H9 (cell line): ENCODE measurements at regions not wholly inside any gene's neighbourhood (a gene's known extent, or its start where the extent isn't known, plus 50 kb on each side); places are given as distances from the start of the nearest gene placed in this dataset.

Experiments
- DNase-seq: peaks from one replicate; pipeline ENCODE4 v3.0.0-alpha.2; 2017
- H2AFZ ChIP-seq: one replicate; pipeline ENCODE4 v1.6.1; 2013; ENCODE audit warnings: mild to moderate bottlenecking, low read length, control low read depth, moderate library complexity
- H2AK5ac ChIP-seq: 2 replicates; pipeline ENCODE4 v1.6.1; 2013; ENCODE audit warnings: low read length, control low read depth, mixed read lengths; ENCODE audit not compliant: insufficient read length
- H2BK120ac ChIP-seq: one replicate; pipeline ENCODE4 v1.6.1; 2013; ENCODE audit warnings: low read depth, mild to moderate bottlenecking, low read length, control low read depth, inconsistent platforms; ENCODE audit not compliant: poor library complexity, severe bottlenecking
- H2BK12ac ChIP-seq: 2 replicates; pipeline ENCODE4 v1.6.1; 2013; ENCODE audit warnings: low read length, control low read depth, mixed read lengths, low read depth; ENCODE audit not compliant: insufficient read length
- H2BK15ac ChIP-seq: 2 replicates; pipeline ENCODE4 v1.6.1; 2013; ENCODE audit warnings: low read depth, low read length, control low read depth
- H2BK20ac ChIP-seq: one replicate; pipeline ENCODE4 v1.6.1; 2013; ENCODE audit warnings: low read depth, mild to moderate bottlenecking, low read length, control low read depth, inconsistent platforms; ENCODE audit not compliant: poor library complexity, severe bottlenecking
- H2BK5ac ChIP-seq: 2 replicates; pipeline ENCODE4 v1.6.1; 2013; ENCODE audit warnings: low read length, control low read depth, mixed read lengths; ENCODE audit not compliant: insufficient read length
- H3K14ac ChIP-seq: 2 replicates; pipeline ENCODE4 v1.6.1; 2013; ENCODE audit warnings: low read length, control low read depth; ENCODE audit not compliant: insufficient read depth
- H3K18ac ChIP-seq: 2 replicates; pipeline ENCODE4 v1.6.1; 2013; ENCODE audit warnings: low read depth, mild to moderate bottlenecking, mixed read lengths, low read length, control low read depth; ENCODE audit not compliant: insufficient read length
- H3K23ac ChIP-seq: 2 replicates; pipeline ENCODE4 v1.6.1; 2013; ENCODE audit warnings: low read length, control low read depth, mixed read lengths, low read depth; ENCODE audit not compliant: insufficient read length
- H3K23me2 ChIP-seq: 2 replicates; pipeline ENCODE4 v1.6.1; 2013; ENCODE audit warnings: low read depth, mild to moderate bottlenecking, mixed read lengths, low read length, control low read depth; ENCODE audit not compliant: insufficient read length, poor library complexity, severe bottlenecking
- H3K27ac ChIP-seq: 2 replicates; pipeline ENCODE4 v1.5.1; 2013; ENCODE audit warnings: low read length, control low read depth, mixed read lengths, low read depth; ENCODE audit not compliant: insufficient read length
- H3K27me3 ChIP-seq: 2 replicates; pipeline ENCODE4 v1.6.1; 2013; ENCODE audit warnings: low read length, control low read depth, inconsistent platforms; ENCODE audit not compliant: insufficient read depth
- H3K4ac ChIP-seq: 2 replicates; pipeline ENCODE4 v1.6.1; 2013; ENCODE audit warnings: low read depth, mild to moderate bottlenecking, control low read depth, inconsistent platforms, low read length, moderate library complexity
- H3K4me1 ChIP-seq: 2 replicates; pipeline ENCODE4 v1.6.1; 2013; ENCODE audit warnings: low read length, control low read depth, inconsistent platforms; ENCODE audit not compliant: insufficient read depth
- H3K4me2 ChIP-seq: 2 replicates; pipeline ENCODE4 v1.6.1; 2013; ENCODE audit warnings: low read length, control low read depth, mixed read lengths; ENCODE audit not compliant: insufficient read length, insufficient read depth
- H3K56ac ChIP-seq: 2 replicates; pipeline ENCODE4 v1.6.1; 2013; ENCODE audit warnings: low read depth, mild to moderate bottlenecking, mixed read lengths, low read length, control low read depth; ENCODE audit not compliant: insufficient read length
- H3K79me1 ChIP-seq: 2 replicates; pipeline ENCODE4 v1.6.1; 2013; ENCODE audit warnings: low read depth, mild to moderate bottlenecking, moderate library complexity, low read length, control low read depth, inconsistent platforms; ENCODE audit not compliant: insufficient read depth, poor library complexity, severe bottlenecking
- H3K79me2 ChIP-seq: 2 replicates; pipeline ENCODE4 v1.6.1; 2013; ENCODE audit warnings: low read length, control low read depth, inconsistent platforms; ENCODE audit not compliant: insufficient read depth
- H3K9ac ChIP-seq: 2 replicates; pipeline ENCODE4 v1.6.1; 2013; ENCODE audit warnings: low read length, control low read depth, mixed read lengths; ENCODE audit not compliant: insufficient read length; ENCODE audit errors: extremely low read depth
- H3K9me3 ChIP-seq: one replicate; pipeline ENCODE4 v1.6.1; 2013; ENCODE audit warnings: low read depth, low read length, inconsistent platforms; ENCODE audit not compliant: control insufficient read depth
- H3T11ph ChIP-seq: one replicate; pipeline ENCODE4 v1.6.1; 2013; ENCODE audit warnings: mild to moderate bottlenecking, low read length, control low read depth, inconsistent platforms
- H4K20me1 ChIP-seq: one replicate; pipeline ENCODE4 v1.6.1; 2013; ENCODE audit not compliant: control insufficient read depth, insufficient read length, insufficient read depth
- H4K5ac ChIP-seq: 2 replicates; pipeline ENCODE4 v1.6.1; 2013; ENCODE audit warnings: low read depth, mild to moderate bottlenecking, mixed read lengths, low read length, control low read depth; ENCODE audit not compliant: insufficient read length
- H4K8ac ChIP-seq: replicated peaks from 2 replicates; pipeline ENCODE4 v1.6.1; 2013; ENCODE audit warnings: low read length, control low read depth, mixed read lengths, low read depth; ENCODE audit not compliant: insufficient read length
- H4K91ac ChIP-seq: 2 replicates; pipeline ENCODE4 v1.6.1; 2013; ENCODE audit warnings: low read depth, mild to moderate bottlenecking, moderate library complexity, mixed read lengths, low read length, control low read depth; ENCODE audit not compliant: insufficient read length
- H3K27ac Mint-ChIP-seq, 3 experiments: 2 replicates in 2 of 3; 3 replicates in 1 of 3; pipeline ENCODE4 v1.8.0; 2020 to 2021; ENCODE audit warnings: mixed read lengths in 3 of 3, mild to moderate bottlenecking in 1 of 3, moderate library complexity in 1 of 3
- H3K27me3 Mint-ChIP-seq: 2 replicates; pipeline ENCODE4 v1.8.0; 2021; ENCODE audit warnings: low read depth, mild to moderate bottlenecking, moderate library complexity, mixed read lengths
- H3K36me3 Mint-ChIP-seq, 3 experiments: 2 replicates in 2 of 3; 3 replicates in 1 of 3; pipeline ENCODE4 v1.8.0; 2020 to 2021; ENCODE audit warnings: low read depth in 3 of 3, mixed read lengths in 3 of 3; ENCODE audit not compliant: insufficient read depth in 1 of 3
- H3K4me1 Mint-ChIP-seq, 2 experiments: 2 replicates each; pipeline ENCODE4 v1.8.0; 2020; ENCODE audit warnings: mixed read lengths in 2 of 2
- H3K4me3 Mint-ChIP-seq, 2 experiments: 2 replicates in 1 of 2; 3 replicates in 1 of 2; pipeline ENCODE4 v1.8.0; 2020 to 2021; ENCODE audit warnings: mild to moderate bottlenecking in 2 of 2, mixed read lengths in 2 of 2, moderate library complexity in 1 of 2
- H3K9me3 Mint-ChIP-seq, 2 experiments: 2 replicates in 1 of 2; 3 replicates in 1 of 2; pipeline ENCODE4 v1.8.0; 2020; ENCODE audit warnings: mild to moderate bottlenecking in 2 of 2, mixed read lengths in 2 of 2, moderate library complexity in 1 of 2
- CTCF ChIP-seq: fragments of 200-600 bp; sonication (generic); conservative IDR thresholded peaks from 3 replicates; pipeline ENCODE4 v1.8.0; 2021; ENCODE audit warnings: antibody characterized with exemption, mild to moderate bottlenecking
- WGBS: extraction: QIAGEN DNeasy Blood & Tissue Kit; methylation state at CpG from one replicate; pipeline ENCODE4 v1.1.7; 2013; ENCODE audit warnings: missing lambda C conversion rate, low lambda C conversion rate, mixed read lengths; ENCODE audit not compliant: insufficient read length; ENCODE audit errors: extremely low coverage; 5-methylcytosine and 5-hydroxymethylcytosine counted together

GRCh38 chr1:79629414-79629813, 622.9 kb upstream of the ADGRL4 start:
- H2BK5ac ChIP-seq: no peak overlapping the region
- no peak overlapping the region for H4K8ac ChIP-seq
- no peaks in the 10 kb centered on the region; the same call in 1 of the 2 replicates for H3K27me3 ChIP-seq
- H3K4me3 Mint-ChIP-seq: no peak overlapping the region
- H3K18ac ChIP-seq: no peak overlapping the region
- no peak overlapping the region for H3T11ph ChIP-seq
- no peaks in the 10 kb centered on the region for H3K9me3 ChIP-seq
- no peak overlapping the region for H3K9ac ChIP-seq
- H3K23ac ChIP-seq: no peak overlapping the region
- no peaks in the 10 kb centered on the region for H3K23me2 ChIP-seq
- H2BK15ac ChIP-seq: no peak overlapping the region
- H3K9me3 Mint-ChIP-seq: no peaks in the 10 kb centered on the region
- no peaks in the 10 kb centered on the region for H3K27me3 Mint-ChIP-seq
- H3K14ac ChIP-seq: no peak overlapping the region
- H3K27ac ChIP-seq: no peak overlapping the region
- H3K4me2 ChIP-seq: no peak overlapping the region
- no peak overlapping the region for H2BK12ac ChIP-seq
- no peaks in the 10 kb centered on the region for H3K36me3 Mint-ChIP-seq
- no peak overlapping the region for H2AK5ac ChIP-seq
- WGBS: no CpG with 5 or more reads among the region's 7 CpGs
- no peak overlapping the region for H4K91ac ChIP-seq
- DNase-seq: no peak
- no peaks in the 10 kb centered on the region for H3K4me1 ChIP-seq
- H2BK120ac ChIP-seq: no peak overlapping the region
- no peaks in the 10 kb centered on the region for H3K4me1 Mint-ChIP-seq
- H3K79me1 ChIP-seq: no peaks in the 10 kb centered on the region
- H3K27ac Mint-ChIP-seq: no peak overlapping the region
- H2BK20ac ChIP-seq: no peak overlapping the region
- H2AFZ ChIP-seq: no peak overlapping the region
- H3K4ac ChIP-seq: no peak overlapping the region
- H3K79me2 ChIP-seq: no peaks in the 10 kb centered on the region
- H3K56ac ChIP-seq: no peak overlapping the region
- no peak overlapping the region for H4K5ac ChIP-seq
- no peaks in the 10 kb centered on the region for H4K20me1 ChIP-seq
- no peak for TF ChIP-seq CTCF
